GM23248 (cell line): ENCODE measurements at regions not wholly inside any gene's neighbourhood (a gene's known extent, or its start where the extent isn't known, plus 50 kb on each side); places are given as distances from the start of the nearest gene placed in this dataset.

ENCODE experiments used
- DNase-seq: peaks from one replicate; pipeline ENCODE4 v3.0.0-alpha.2; 2015
- H2AFZ ChIP-seq: fragments of 200-600 bp; sonication (generic); 2 replicates; pipeline ENCODE4 v1.6.1; 2016; ENCODE audit warnings: antibody characterized with exemption
- H3F3A ChIP-seq: fragments of 200-600 bp; sonication (generic); 2 replicates; pipeline ENCODE4 v1.6.1; 2016; ENCODE audit warnings: mild to moderate bottlenecking, antibody characterized with exemption, mixed run types; ENCODE audit not compliant: insufficient read depth
- H3K27ac ChIP-seq: fragments of 200-600 bp; sonication (generic); 2 replicates; pipeline ENCODE4 v1.5.1; 2016; ENCODE audit warnings: mild to moderate bottlenecking
- H3K27me3 ChIP-seq: fragments of 200-600 bp; sonication (generic); replicated peaks from 2 replicates; pipeline ENCODE4 v1.6.1; 2016; ENCODE audit warnings: mild to moderate bottlenecking; ENCODE audit not compliant: insufficient read depth
- H3K36me3 ChIP-seq: fragments of 200-600 bp; sonication (generic); 2 replicates; pipeline ENCODE4 v1.6.1; 2016; ENCODE audit warnings: low read depth, mild to moderate bottlenecking
- H3K4me1 ChIP-seq: fragments of 200-600 bp; sonication (generic); 2 replicates; pipeline ENCODE4 v1.6.1; 2016; ENCODE audit warnings: mild to moderate bottlenecking; ENCODE audit not compliant: insufficient read depth
- H3K4me2 ChIP-seq: fragments of 200-600 bp; sonication (generic); one replicate; pipeline ENCODE4 v1.6.1; 2016; ENCODE audit warnings: mild to moderate bottlenecking; ENCODE audit not compliant: unreplicated experiment
- H3K4me3 ChIP-seq: fragments of 200-600 bp; sonication (generic); 2 replicates; pipeline ENCODE4 v1.5.1; 2016; ENCODE audit warnings: mild to moderate bottlenecking
- H3K79me2 ChIP-seq: fragments of 200-600 bp; sonication (generic); 2 replicates; pipeline ENCODE4 v1.6.1; 2016; ENCODE audit warnings: mild to moderate bottlenecking; ENCODE audit not compliant: insufficient read depth
- H3K9ac ChIP-seq: fragments of 200-600 bp; sonication (generic); 2 replicates; pipeline ENCODE4 v1.6.1; 2016; ENCODE audit warnings: mild to moderate bottlenecking
- H3K9me2 ChIP-seq: fragments of 200-600 bp; sonication (generic); 2 replicates; pipeline ENCODE4 v1.6.1; 2016; ENCODE audit warnings: mixed run types, mild to moderate bottlenecking, moderate library complexity; ENCODE audit not compliant: insufficient read depth
- H3K9me3 ChIP-seq: fragments of 200-600 bp; sonication (generic); one replicate; pipeline ENCODE4 v1.6.1; 2017; ENCODE audit warnings: low read depth
- H4K20me1 ChIP-seq: fragments of 200-600 bp; sonication (generic); 2 replicates; pipeline ENCODE4 v1.6.0; 2016; ENCODE audit not compliant: insufficient read depth
- EZH2 ChIP-seq: fragments of 200-600 bp; sonication (generic); IDR thresholded peaks from 2 replicates; pipeline ENCODE4 v1.6.1; 2018; ENCODE audit warnings: antibody characterized with exemption, mild to moderate bottlenecking; ENCODE audit not compliant: insufficient read depth, poor library complexity, severe bottlenecking
- EZH2phosphoT487 ChIP-seq: fragments of 200-600 bp; sonication (generic); IDR thresholded peaks from 2 replicates; pipeline ENCODE4 v1.6.1; 2018; ENCODE audit warnings: antibody characterized with exemption, moderate library complexity, mild to moderate bottlenecking, low read depth; ENCODE audit not compliant: insufficient read depth
- WGBS, 2 experiments: methylation state at CpG; one replicate each; pipeline ENCODE4 v1.1.6; 2015 to 2017; ENCODE audit warnings: low lambda C conversion rate in 2 of 2, low coverage in 1 of 2; ENCODE audit errors: missing lambda C conversion rate in 2 of 2; 5-methylcytosine and 5-hydroxymethylcytosine counted together
- in situ Hi-C: fragments of 300-500 bp; cut with MboI; formaldehyde crosslinking; loops from 2 replicates; pipeline ENCODE4 v1.15.0; 2020

DNA sequence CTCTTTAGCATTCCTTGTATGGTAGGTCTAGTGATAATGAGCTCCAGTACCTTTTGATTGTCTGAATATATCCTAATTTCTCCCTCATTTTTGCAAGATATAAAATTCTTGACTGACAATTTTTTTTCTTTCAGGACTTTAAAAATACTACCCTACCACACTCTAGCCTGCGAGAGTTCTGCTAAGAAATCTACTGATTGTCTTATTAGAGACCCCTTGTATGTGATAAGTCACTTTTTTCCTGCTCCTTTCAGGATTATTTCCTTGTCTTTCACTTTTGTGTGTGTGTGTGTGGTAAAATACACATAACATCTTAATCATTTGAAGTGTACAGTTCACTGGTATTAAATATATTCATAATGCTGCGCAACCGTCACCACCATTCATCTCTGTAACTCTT is 68.7 kb upstream of the PPP1R9A start:
- Histone ChIP-seq H3K27ac (no peak overlapping the region), H3K27me3 (no peaks in the 10 kb centered on the region), H3K9me3 (no peaks in the 10 kb centered on the region), H3K36me3 (no peaks in the 10 kb centered on the region), H2AFZ (no peak overlapping the region), H3K4me3 (no peak overlapping the region), H4K20me1 (no peaks in the 10 kb centered on the region; the same call in 1 of the 2 replicates), H3K4me1 (no peaks in the 10 kb centered on the region), H3K79me2 (no peaks in the 10 kb centered on the region), H3F3A (no peaks in the 10 kb centered on the region), H3K9me2 (no peaks in the 10 kb centered on the region), H3K4me2 (no peak overlapping the region), H3K9ac (no peak overlapping the region)
- no peak for DNase-seq
- WGBS, 2 experiments, result 67 to 69% methylated on average over 3 of the region's 3 CpGs
- in situ Hi-C loops, result no loop called here
- TF ChIP-seq EZH2phosphoT487 (no peak), EZH2 (no peak)

DNA sequence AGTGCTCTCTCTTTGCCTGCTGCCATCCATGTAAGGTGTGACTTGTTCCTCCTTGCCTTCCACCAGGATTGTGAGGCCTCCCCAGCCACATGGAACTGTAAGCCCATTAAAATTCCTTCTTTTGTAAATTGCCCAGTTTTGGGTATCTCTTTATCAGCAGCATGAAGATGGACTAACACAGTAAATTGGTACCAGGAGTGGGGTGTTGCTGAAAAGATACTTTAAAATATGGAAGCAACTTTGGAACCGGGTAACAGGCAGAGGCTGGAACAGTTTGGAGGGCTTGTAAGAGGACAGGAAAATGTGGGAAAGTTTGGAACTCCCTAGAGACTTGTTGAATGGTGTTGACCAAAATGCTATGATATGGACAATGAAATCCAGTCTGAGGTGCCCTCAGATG is 63.8 kb upstream of the PPP1R9A start:
- no peaks in the 10 kb centered on the region for H3K79me2 ChIP-seq
- H2AFZ ChIP-seq, result no peak overlapping the region
- H3K9me2 ChIP-seq, result no peaks in the 10 kb centered on the region
- no peak for DNase-seq
- H3K36me3 ChIP-seq, result no peaks in the 10 kb centered on the region
- no peak overlapping the region for H3K27ac ChIP-seq
- H3K4me2 ChIP-seq, result no peak overlapping the region
- H3F3A ChIP-seq, result no peaks in the 10 kb centered on the region
- no peaks in the 10 kb centered on the region for H3K9me3 ChIP-seq
- H3K4me3 ChIP-seq, result no peak overlapping the region
- TF ChIP-seq EZH2 (no peak), EZH2phosphoT487 (no peak)
- WGBS, 2 experiments, result 62 to 67% methylated on average over 1 of the region's 1 CpG
- H3K27me3 ChIP-seq, result no peaks in the 10 kb centered on the region
- H4K20me1 ChIP-seq, result no peaks in the 10 kb centered on the region; the same call in 1 of the 2 replicates
- no peaks in the 10 kb centered on the region for H3K4me1 ChIP-seq
- H3K9ac ChIP-seq, result no peak overlapping the region
- in situ Hi-C loops, result no loop called here

DNA sequence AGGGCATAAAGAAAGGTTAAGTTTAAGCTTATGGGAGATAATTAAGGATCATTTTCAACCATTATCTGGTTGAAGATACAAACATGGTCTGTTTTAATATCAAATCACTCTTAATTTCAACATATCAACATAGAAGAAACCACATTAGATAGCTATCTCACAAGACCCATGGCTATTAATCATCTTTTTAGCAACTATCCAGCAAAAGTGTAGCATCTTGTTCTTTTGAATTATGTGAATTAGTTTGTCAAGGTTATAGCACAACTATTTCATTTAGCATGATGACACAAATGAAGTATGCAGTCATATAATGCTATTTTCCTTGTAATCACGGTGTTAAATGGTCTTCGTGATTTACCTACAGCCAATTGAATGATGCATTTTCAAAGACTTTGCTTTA is 58.9 kb upstream of the PPP1R9A start:
- DNase-seq, result no peak
- Histone ChIP-seq H3K9me2 (no peaks in the 10 kb centered on the region), H3K36me3 (no peaks in the 10 kb centered on the region), H3K9ac (no peak overlapping the region), H3F3A (no peaks in the 10 kb centered on the region), H3K4me3 (no peak overlapping the region), H3K4me1 (no peaks in the 10 kb centered on the region), H3K4me2 (no peak overlapping the region), H3K79me2 (no peaks in the 10 kb centered on the region), H3K27ac (no peak overlapping the region), H3K27me3 (no peaks in the 10 kb centered on the region), H3K9me3 (no peaks in the 10 kb centered on the region), H2AFZ (no peak overlapping the region), H4K20me1 (no peaks in the 10 kb centered on the region)
- WGBS, 2 experiments, result 62 to 82% methylated on average over 2 of the region's 2 CpGs
- in situ Hi-C loops, result no loop called here
- TF ChIP-seq EZH2 (no peak), EZH2phosphoT487 (no peak)

DNA sequence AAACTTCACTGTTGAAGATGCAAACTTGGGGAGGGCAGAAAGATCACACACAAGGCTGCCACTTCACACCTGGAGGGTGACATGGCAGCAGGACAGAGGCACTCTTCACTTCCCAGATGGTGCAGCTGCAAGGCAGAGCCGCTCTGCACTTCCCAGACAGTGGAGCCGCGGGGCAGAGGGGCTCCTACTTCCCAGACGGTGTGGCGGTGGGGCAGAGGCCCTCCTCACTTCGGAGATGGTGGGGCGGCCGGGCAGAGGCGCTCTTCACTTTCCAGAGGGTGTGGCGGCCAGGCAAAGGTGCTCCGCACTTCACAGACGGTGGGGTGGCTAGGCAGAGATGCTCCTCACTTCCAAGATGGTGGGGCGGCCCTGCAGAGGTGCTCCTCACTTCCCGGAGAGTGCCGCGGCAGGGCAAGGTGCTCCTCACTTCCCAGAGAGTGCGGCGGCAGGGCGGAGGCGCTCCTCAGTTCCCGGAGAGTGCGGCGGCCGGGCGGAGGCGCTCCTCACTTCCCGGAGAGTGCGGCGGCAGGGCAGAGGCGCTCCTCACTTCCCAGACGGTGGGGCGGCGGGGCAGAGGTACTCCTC is 58.3 kb upstream of the PPP1R9A start:
- Histone ChIP-seq H3K79me2 (no peaks in the 10 kb centered on the region), H3F3A (no peaks in the 10 kb centered on the region), H3K4me1 (no peaks in the 10 kb centered on the region), H3K4me3 (no peak overlapping the region), H3K36me3 (no peaks in the 10 kb centered on the region), H3K27me3 (no peaks in the 10 kb centered on the region), H3K9me2 (no peaks in the 10 kb centered on the region), H4K20me1 (no peaks in the 10 kb centered on the region), H2AFZ (no peak overlapping the region), H3K27ac (no peak overlapping the region), H3K4me2 (no peak overlapping the region), H3K9me3 (no peaks in the 10 kb centered on the region), H3K9ac (no peak overlapping the region)
- in situ Hi-C loops, result no loop called here
- WGBS, 2 experiments, result 55 to 69% methylated on average over 16 to 33 of the region's 33 CpGs
- DNase-seq, result no peak
- TF ChIP-seq EZH2 (no peak), EZH2phosphoT487 (no peak)

DNA sequence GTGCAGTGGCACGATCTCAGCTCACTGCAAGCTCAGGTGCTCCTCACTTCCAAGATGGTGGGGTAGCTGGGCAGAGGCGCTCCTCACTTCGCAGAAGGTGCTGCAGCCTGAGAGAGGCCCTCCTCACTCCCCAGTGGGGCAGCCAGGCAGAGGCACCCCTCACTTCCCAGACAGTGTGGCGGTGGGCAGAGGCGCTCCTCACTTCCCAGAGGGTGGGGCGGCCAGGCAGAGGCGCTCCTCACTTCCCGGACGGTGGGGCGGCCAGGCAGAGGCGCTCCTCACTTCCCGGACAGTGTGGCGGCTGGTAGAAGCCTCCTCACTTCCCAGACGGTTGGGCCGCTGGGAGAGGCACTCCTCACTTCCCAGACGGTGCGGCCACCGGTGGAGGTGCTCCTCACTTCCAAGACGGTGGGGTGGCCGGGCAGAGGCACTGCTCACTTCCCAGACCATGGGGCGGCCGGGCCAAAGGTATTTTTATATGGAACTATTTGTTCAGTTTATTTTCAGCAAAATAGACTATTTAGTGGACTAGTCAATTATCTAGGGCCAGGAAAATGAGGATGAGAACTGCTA is 57.7 kb upstream of the PPP1R9A start:
- no peak overlapping the region for H3K9ac ChIP-seq
- in situ Hi-C loops, result no loop called here
- no peak for TF ChIP-seq EZH2
- TF ChIP-seq EZH2phosphoT487, result no peak
- no peaks in the 10 kb centered on the region for H3K79me2 ChIP-seq
- H3K4me3 ChIP-seq, result no peak overlapping the region
- no peak overlapping the region for H2AFZ ChIP-seq
- no peak overlapping the region for H3K4me2 ChIP-seq
- H3K9me3 ChIP-seq, result no peaks in the 10 kb centered on the region
- 76 to 78% methylated on average over 17 to 22 of the region's 22 CpGs for WGBS, 2 experiments
- no peaks in the 10 kb centered on the region for H3K9me2 ChIP-seq
- no peaks in the 10 kb centered on the region for H3K36me3 ChIP-seq
- no peaks in the 10 kb centered on the region for H3F3A ChIP-seq
- H3K27me3 ChIP-seq, result no peaks in the 10 kb centered on the region
- H4K20me1 ChIP-seq, result no peaks in the 10 kb centered on the region
- no peak overlapping the region for H3K27ac ChIP-seq
- no peak for DNase-seq
- H3K4me1 ChIP-seq, result no peaks in the 10 kb centered on the region
